Heart right ventricle (tissue), 16 donors: ENCODE measurements at regions not wholly inside any gene's neighbourhood (a gene's known extent, or its start where the extent isn't known, plus 50 kb on each side); places are given as distances from the start of the nearest gene placed in this dataset.

ENCODE experiments used
- ATAC-seq, 8 donors: fragments of 200-7000 bp; cut with Tn5 transposase; one replicate each; pipeline ENCODE4 v1.9.1; 2020; ENCODE audit warnings: mild to moderate bottlenecking in 8 of 8, moderate library complexity in 8 of 8, moderate number of reproducible peaks in 1 of 8
- DNase-seq, 2 donors: peaks; one replicate each; pipeline ENCODE4 v3.0.0-alpha.2; 2020
- H3K27ac ChIP-seq, 10 donors: fragments of 200-600 bp; sonication (generic) in 2 of 10; one replicate each; pipeline versions ENCODE4 v1.5.0 to v1.8.0; 2020 to 2022; ENCODE audit warnings: mild to moderate bottlenecking in 3 of 10
- H3K27me3 ChIP-seq, 7 donors: fragments of 200-600 bp; one replicate each; pipeline ENCODE4 v1.8.0; 2021 to 2022; ENCODE audit warnings: mild to moderate bottlenecking in 2 of 7
- H3K36me3 ChIP-seq, 9 donors: fragments of 200-600 bp; sonication (generic) in 1 of 9; one replicate each; pipeline versions ENCODE4 v1.5.0 to v1.8.0; 2020 to 2022; ENCODE audit warnings: mild to moderate bottlenecking in 2 of 9
- H3K4me1 ChIP-seq, 9 donors: fragments of 200-600 bp; sonication (generic) in 1 of 9; one replicate each; pipeline versions ENCODE4 v1.5.0 to v1.8.0; 2020 to 2022; ENCODE audit warnings: mild to moderate bottlenecking in 4 of 9
- H3K4me3 ChIP-seq, 10 donors: fragments of 200-600 bp; sonication (generic) in 2 of 10; one replicate each; pipeline versions ENCODE4 v1.5.0 to v1.8.0; 2020 to 2022; ENCODE audit warnings: mild to moderate bottlenecking in 7 of 10, moderate library complexity in 2 of 10
- H3K9me3 ChIP-seq, 11 donors: fragments of 200-600 bp in 10 of 11; sonication (generic) in 2 of 11; one replicate each; pipeline versions ENCODE4 v1.5.0 to v1.8.0; 2013 to 2022; ENCODE audit warnings: mild to moderate bottlenecking in 2 of 11, control low read depth in 1 of 11, moderate library complexity in 1 of 11
- CTCF ChIP-seq, 9 donors: fragments of 200-600 bp; sonication (generic) in 2 of 9; IDR thresholded peaks; one replicate each; pipeline versions ENCODE4 v1.5.0 to v1.8.0; 2021 to 2022; ENCODE audit warnings: antibody characterized with exemption in 9 of 9, mild to moderate bottlenecking in 5 of 9, moderate library complexity in 1 of 9
- whole genome bisulfite sequencing, 2 donors: extraction: QIAGEN DNeasy Blood & Tissue Kit; methylation state at CpG; one replicate each; pipeline ENCODE4 v1.1.7; 2013; ENCODE audit warnings: inconsistent platforms in 1 of 2; 5-methylcytosine and 5-hydroxymethylcytosine counted together
- intact Hi-C, 10 donors: fragments of 100-400 bp; cut with DNase I; formaldehyde crosslinking; loops; one replicate each; pipeline versions ENCODE4 v1.11.1 to v1.14.2; 2022
- donor health status: Arrhythmogenic right ventricular cardiomyopathy.
- donor health status: ischemic (EF 13 %, LVEDD 7.1; RV severe dilation, severe dysfunction).
- donor health status: healthy with polysubstance abuse.
- donor health status: DM: no; HTN: yes; CAD: no.
- donor health status: DM: no; HTN: no; CAD: no.
- donor health status: ischemic (EF 25% LVEDD 6.9; RV normal size, moderate dysfunction).
- donor health status: ischemic (EF 25% LVEDD 5.7; RV mildly dilated, moderate dysfunction).
- donor health status: healthy.
- donor health status: DM: yes; HTN: yes; CAD: no.
- donor health status: Ischemic cardiomyopathy.
- donor health status: ischemic (EF 35%, LVEDD 5.7; RV mildly dilated, moderate dysfunction).
- donor health status: nonischemic (EF 11% LVEDD 7.7; RV severe dilation, severe dysfunction).
- donor health status: DM: yes; HTN: yes; CAD: no.
- donor health status: PGD.
- donor health status: ischemic (EF 29% LVEDD 5.4; RV normal size, mild dysfunction).
- donor health status: nonischemic (EF 23%, LVEDD 6.1; RV moderate dilation, normal function).

- Histone ChIP-seq H3K36me3 (no peaks in the 10 kb centered on the region), H3K4me3 (no peak overlapping the region), H3K4me1 (peaks cover 0 to 6% (median 0%) of the 10 kb centered on the region in 9 donors), H3K27me3 (no peaks in the 10 kb centered on the region), H3K9me3 (peaks cover 0 to 4% (median 0%) of the 10 kb centered on the region in 11 donors), H3K27ac (no peak overlapping the region)
- TF ChIP-seq CTCF (IDR thresholded peaks at IDR 0.05), result no peak
- ATAC-seq (peak in 3 of 8 donors; percentile 34 to 49 (median 42)), DNase-seq (no peak)
- intact Hi-C loops, result no loop called here
- 57 to 64% methylated on average over 4 of the region's 4 CpGs for WGBS, 2 donors
These were observed 409.6 kb upstream of the MAF start for GRCh38 chr16:80009971-80010659.

GRCh38 chr16:80008857-80009256, 408.3 kb upstream of the MAF start:
- no peaks in the 10 kb centered on the region for H3K27me3 ChIP-seq
- ATAC-seq, result no peak
- no peak for DNase-seq
- intact Hi-C loops, result no loop called here
- H3K9me3 ChIP-seq, result peaks cover 0 to 4% (median 0%) of the 10 kb centered on the region in 11 donors
- TF ChIP-seq CTCF (IDR thresholded peaks at IDR 0.05), result no peak
- no peak overlapping the region for H3K4me3 ChIP-seq
- H3K36me3 ChIP-seq, result no peaks in the 10 kb centered on the region
- peaks cover 0 to 6% (median 0%) of the 10 kb centered on the region in 9 donors for H3K4me1 ChIP-seq
- H3K27ac ChIP-seq, result no peak overlapping the region
- 93% methylated on average over 2 of the region's 2 CpGs for WGBS, 2 donors

- 70 to 93% methylated on average over 4 of the region's 4 CpGs for WGBS, 2 donors
- TF ChIP-seq CTCF (IDR thresholded peaks at IDR 0.05), result no peak
- no peak overlapping the region for H3K4me3 ChIP-seq
- no peak for ATAC-seq
- DNase-seq, result no peak
- H3K9me3 ChIP-seq, result peaks cover 0 to 4% (median 0%) of the 10 kb centered on the region in 11 donors
- H3K4me1 ChIP-seq, result peaks cover 0 to 6% (median 0%) of the 10 kb centered on the region in 9 donors
- no peak overlapping the region for H3K27ac ChIP-seq
- H3K27me3 ChIP-seq, result no peaks in the 10 kb centered on the region
- no peaks in the 10 kb centered on the region for H3K36me3 ChIP-seq
- intact Hi-C loops, result no loop called here
These were observed 406.7 kb upstream of the MAF start for GRCh38 chr16:80007231-80007630.

- H3K27ac ChIP-seq, result no peak overlapping the region
- DNase-seq (peak; percentile 32 to 39), ATAC-seq (peak in 7 of 8 donors; percentile 12 to 55 (median 34))
- no peaks in the 10 kb centered on the region for H3K36me3 ChIP-seq
- H3K9me3 ChIP-seq, result peaks cover 0 to 4% (median 0%) of the 10 kb centered on the region in 11 donors
- 57 to 60% methylated on average over 17 of the region's 17 CpGs for WGBS, 2 donors
- H3K4me3 ChIP-seq, result no peak overlapping the region
- TF ChIP-seq CTCF (IDR thresholded peaks at IDR 0.05), result no peak
- H3K27me3 ChIP-seq, result no peaks in the 10 kb centered on the region
- intact Hi-C loops, result no loop called here
- H3K4me1 ChIP-seq, result peaks cover 0 to 6% (median 0%) of the 10 kb centered on the region in 9 donors
These were observed 406.0 kb upstream of the MAF start for GRCh38 chr16:80006241-80007215.
